GM19452 (cell line): ENCODE measurements at regions not wholly inside any gene's neighbourhood (a gene's known extent, or its start where the extent isn't known, plus 50 kb on each side); places are given as distances from the start of the nearest gene placed in this dataset.

Source experiments
- ATAC-seq: cut with Tn5 transposase; IDR thresholded peaks from one replicate; pipeline ENCODE4 v1.9.1; 2021; ENCODE audit not compliant: unreplicated experiment

- no peak for ATAC-seq
These were observed 268.8 kb downstream of the CYP26B1 start for GRCh38 chr2:71878626-71879508.

GRCh38 chr2:71877636-71878035 is 270.0 kb downstream of the CYP26B1 start:
- no peak for ATAC-seq

GRCh38 chr2:71876542-71877451 is 270.9 kb downstream of the CYP26B1 start:
- no peak for ATAC-seq

GRCh38 chr2:71872466-71873051 is 275.1 kb downstream of the CYP26B1 start:
- ATAC-seq = no peak

GRCh38 chr2:71865391-71865965 is 282.2 kb downstream of the CYP26B1 start:
- no peak for ATAC-seq

- no peak for ATAC-seq
These were observed 283.6 kb downstream of the CYP26B1 start for GRCh38 chr2:71864085-71864484.

GRCh38 chr2:71863396-71863795 is 284.3 kb downstream of the CYP26B1 start:
- ATAC-seq = no peak

- no peak for ATAC-seq
These were observed 284.7 kb downstream of the CYP26B1 start for GRCh38 chr2:71862921-71863320.

GRCh38 chr2:71861186-71862160 is 286.2 kb downstream of the CYP26B1 start:
- no peak for ATAC-seq

GRCh38 chr2:71860381-71860926 is 287.2 kb downstream of the CYP26B1 start:
- no peak for ATAC-seq

GRCh38 chr2:71859211-71859847 is 288.3 kb downstream of the CYP26B1 start:
- no peak for ATAC-seq

- no peak for ATAC-seq
These were observed 289.6 kb downstream of the CYP26B1 start for GRCh38 chr2:71858071-71858470.

GRCh38 chr2:71857636-71858035 is 290.0 kb downstream of the CYP26B1 start:
- ATAC-seq = no peak

GRCh38 chr2:71856773-71857525 is 290.7 kb downstream of the CYP26B1 start:
- ATAC-seq = no peak

GRCh38 chr2:71853858-71854257 is 293.8 kb downstream of the CYP26B1 start:
- ATAC-seq = no peak

GRCh38 chr2:71852141-71852711 is 295.4 kb downstream of the CYP26B1 start:
- ATAC-seq = no peak

- no peak for ATAC-seq
These were observed 296.4 kb downstream of the CYP26B1 start for GRCh38 chr2:71851094-71851750.
